ENCODE measurements at regions not wholly inside any gene's neighbourhood (a gene's known extent, or its start where the extent isn't known, plus 50 kb on each side); places are given as distances from the start of the nearest gene placed in this dataset.

GRCh38 chr19:31450696-31451095 lies 101.5 kb upstream of the TSHZ3 start (continued):
- TF ChIP-seq HNF4A (conservative IDR thresholded peaks at IDR 0.05) (no peak), ATF3 (IDR thresholded peaks at IDR 0.05) (no peak), RAD21 (IDR thresholded peaks at IDR 0.05) (no peak), TAF1 (conservative IDR thresholded peaks at IDR 0.05) (no peak), MAX (IDR thresholded peaks at IDR 0.05) (no peak)

- no peaks in the 10 kb centered on the region for H3K36me3 ChIP-seq (ENCODE audit: control insufficient read depth in 4 of 4, insufficient read depth in 3 of 4, low read depth in 1 of 4, low read length in 3 of 4)
- TF ChIP-seq CTCF (IDR thresholded peaks at IDR 0.05; ENCODE audit: low read depth, low read length, missing input control) (no peak), NR2F2 (IDR thresholded peaks at IDR 0.05) (no peak), ATF3 (IDR thresholded peaks at IDR 0.05) (no peak), HNF4A (conservative IDR thresholded peaks at IDR 0.05) (no peak), YY1 (IDR thresholded peaks at IDR 0.05) (no peak), JUND (IDR thresholded peaks at IDR 0.05) (no peak), ZBTB33 (IDR thresholded peaks at IDR 0.05) (no peak), RAD21 (IDR thresholded peaks at IDR 0.05) (no peak), FOXA1 (IDR thresholded peaks at IDR 0.05) (no peak), MAX (IDR thresholded peaks at IDR 0.05) (no peak), FOXA2 (IDR thresholded peaks at IDR 0.05) (no peak), GABPA (IDR thresholded peaks at IDR 0.05 in 1 of 2, conservative IDR thresholded peaks at IDR 0.05 in 1 of 2) (no peak), EGR1 (IDR thresholded peaks at IDR 0.05; ENCODE audit: low read depth in 2 of 2) (no peak), REST (IDR thresholded peaks at IDR 0.05) (no peak), HNF4G (IDR thresholded peaks at IDR 0.05) (no peak), SP1 (IDR thresholded peaks at IDR 0.05) (no peak), RXRA (IDR thresholded peaks at IDR 0.05) (no peak), TAF1 (conservative IDR thresholded peaks at IDR 0.05) (no peak)
- no peaks in the 10 kb centered on the region for H3K9me3 ChIP-seq (ENCODE audit: control insufficient read depth in 4 of 4, low read length in 3 of 4)
- WGBS = 74% methylated on average over 10 of the region's 10 CpGs
- no peaks in the 10 kb centered on the region for H3K27me3 ChIP-seq (ENCODE audit: control insufficient read depth in 4 of 4, insufficient read depth in 4 of 4, low read length in 3 of 4)
- H3K4me3 ChIP-seq (ENCODE audit: low read depth in 1 of 3, low read length in 3 of 3) = no peak overlapping the region
- no peak for DNase-seq (ENCODE audit: low spot score)
- no peaks in the 10 kb centered on the region for H3K4me1 ChIP-seq (ENCODE audit: control insufficient read depth in 4 of 4, insufficient read depth in 4 of 4, low read length in 3 of 4)
- no peak overlapping the region for H3K27ac ChIP-seq (ENCODE audit: low read depth in 1 of 2, low read length in 2 of 2)
- no peak overlapping the region for H3K9ac ChIP-seq (ENCODE audit: low read depth in 1 of 2, low read length in 2 of 2)
These were observed 102.6 kb upstream of the TSHZ3 start for GRCh38 chr19:31451686-31452330.
